ENCODE measurements at regions not wholly inside any gene's neighbourhood (a gene's known extent, or its start where the extent isn't known, plus 50 kb on each side); places are given as distances from the start of the nearest gene placed in this dataset.
"Not testable (repeated sequence)": the region's sequence is repeated elsewhere in the genome, so short reads cannot be mapped to it uniquely, and the experiment has no call there.

- not testable (repeated sequence) for H3K27me3 Mint-ChIP-seq; H3K27me3 ChIP-seq (ENCODE audit: control insufficient read depth, insufficient read depth, low read length); H3K4me1 ChIP-seq (ENCODE audit: control insufficient read depth, insufficient read depth, low read length, poor library complexity, severe bottlenecking); H3K4me3 ChIP-seq (ENCODE audit: low read depth, low read length); ATAC-seq (ENCODE audit: low read depth in 2 of 2); H3K36me3 Mint-ChIP-seq; H3K36me3 ChIP-seq (ENCODE audit: control insufficient read depth, insufficient read depth, low read length); DNase-seq; H3K9me3 ChIP-seq (ENCODE audit: control insufficient read depth in 2 of 2, low read length in 2 of 2); H3K27ac Mint-ChIP-seq; H3K27ac ChIP-seq (ENCODE audit: insufficient read depth, low read length, poor library complexity, severe bottlenecking); H3K4me1 Mint-ChIP-seq; H3K4me3 Mint-ChIP-seq
- peaks cover 1 to 42% (median 10%) of the 10 kb centered on the region in 7 donors for H3K9me3 Mint-ChIP-seq
Observed at GRCh38 chr22:12626894-12627293, 2901.1 kb upstream of the OR11H1 start.

GRCh38 chr22:12629815-12630214 lies 2898.2 kb upstream of the OR11H1 start:
- not testable (repeated sequence) for H3K27ac Mint-ChIP-seq; H3K4me3 ChIP-seq (ENCODE audit: low read depth, low read length); H3K36me3 ChIP-seq (ENCODE audit: control insufficient read depth, insufficient read depth, low read length); H3K4me3 Mint-ChIP-seq; H3K27me3 ChIP-seq (ENCODE audit: control insufficient read depth, insufficient read depth, low read length); DNase-seq; H3K36me3 Mint-ChIP-seq; H3K4me1 Mint-ChIP-seq; H3K27ac ChIP-seq (ENCODE audit: insufficient read depth, low read length, poor library complexity, severe bottlenecking); H3K27me3 Mint-ChIP-seq; ATAC-seq (ENCODE audit: low read depth in 2 of 2); H3K9me3 ChIP-seq (ENCODE audit: control insufficient read depth in 2 of 2, low read length in 2 of 2); H3K4me1 ChIP-seq (ENCODE audit: control insufficient read depth, insufficient read depth, low read length, poor library complexity, severe bottlenecking)
- H3K9me3 Mint-ChIP-seq, result peaks cover 0 to 53% (median 21%) of the 10 kb centered on the region in 7 donors

DNA sequence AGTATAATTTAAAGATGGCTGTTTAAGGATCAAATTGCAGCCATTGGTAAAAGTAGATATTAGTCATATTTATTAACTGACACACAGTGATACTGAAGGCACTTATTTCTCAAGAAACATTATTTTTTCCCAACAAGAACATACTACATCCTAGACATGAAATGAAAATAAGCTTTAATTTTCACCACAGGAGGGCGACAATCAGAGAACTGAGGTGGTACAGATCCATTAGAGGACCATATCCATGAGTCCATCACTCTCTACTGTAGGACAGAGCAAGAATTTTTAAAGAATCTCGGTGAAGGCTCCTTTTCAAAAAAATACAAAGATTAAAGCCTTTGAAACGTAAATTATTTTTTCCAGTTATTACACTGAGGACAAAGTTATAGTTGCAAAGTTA lies 2897.0 kb upstream of the OR11H1 start:
- DNase-seq; ATAC-seq (ENCODE audit: low read depth in 2 of 2); H3K36me3 Mint-ChIP-seq; H3K4me1 Mint-ChIP-seq; H3K4me3 ChIP-seq (ENCODE audit: low read depth, low read length); H3K36me3 ChIP-seq (ENCODE audit: control insufficient read depth, insufficient read depth, low read length); H3K27me3 ChIP-seq (ENCODE audit: control insufficient read depth, insufficient read depth, low read length); H3K27ac ChIP-seq (ENCODE audit: insufficient read depth, low read length, poor library complexity, severe bottlenecking); H3K27ac Mint-ChIP-seq; H3K4me1 ChIP-seq (ENCODE audit: control insufficient read depth, insufficient read depth, low read length, poor library complexity, severe bottlenecking); H3K4me3 Mint-ChIP-seq; H3K27me3 Mint-ChIP-seq: not testable (repeated sequence)
- H3K9me3 ChIP-seq (ENCODE audit: control insufficient read depth in 2 of 2, low read length in 2 of 2), result peaks cover 6 to 11% of the 10 kb centered on the region in 2 experiments
- H3K9me3 Mint-ChIP-seq, result peaks cover 3 to 62% (median 23%) of the 10 kb centered on the region in 7 donors

GRCh38 chr22:12637566-12638166 lies 2890.3 kb upstream of the OR11H1 start:
- H3K9me3 Mint-ChIP-seq, result peaks cover 8 to 57% (median 26%) of the 10 kb centered on the region in 7 donors

GRCh38 chr22:12638319-12638718 lies 2889.7 kb upstream of the OR11H1 start:
- not testable (repeated sequence) for H3K27me3 ChIP-seq (ENCODE audit: control insufficient read depth, insufficient read depth, low read length); ATAC-seq (ENCODE audit: low read depth in 2 of 2); H3K36me3 ChIP-seq (ENCODE audit: control insufficient read depth, insufficient read depth, low read length); H3K27me3 Mint-ChIP-seq; H3K36me3 Mint-ChIP-seq; H3K4me1 Mint-ChIP-seq; H3K27ac Mint-ChIP-seq; H3K4me1 ChIP-seq (ENCODE audit: control insufficient read depth, insufficient read depth, low read length, poor library complexity, severe bottlenecking); H3K9me3 ChIP-seq (ENCODE audit: control insufficient read depth in 2 of 2, low read length in 2 of 2); H3K4me3 ChIP-seq (ENCODE audit: low read depth, low read length); DNase-seq; H3K27ac ChIP-seq (ENCODE audit: insufficient read depth, low read length, poor library complexity, severe bottlenecking); H3K4me3 Mint-ChIP-seq
- peaks cover 8 to 54% (median 26%) of the 10 kb centered on the region in 7 donors for H3K9me3 Mint-ChIP-seq

More at GRCh38 chr22:12637566-12638166, 2890.3 kb upstream of the OR11H1 start:
- H3K4me3 Mint-ChIP-seq; ATAC-seq (ENCODE audit: low read depth in 2 of 2); H3K27me3 Mint-ChIP-seq; H3K36me3 ChIP-seq (ENCODE audit: control insufficient read depth, insufficient read depth, low read length); H3K9me3 ChIP-seq (ENCODE audit: control insufficient read depth in 2 of 2, low read length in 2 of 2); H3K27me3 ChIP-seq (ENCODE audit: control insufficient read depth, insufficient read depth, low read length); H3K4me1 ChIP-seq (ENCODE audit: control insufficient read depth, insufficient read depth, low read length, poor library complexity, severe bottlenecking); H3K27ac Mint-ChIP-seq; H3K4me1 Mint-ChIP-seq; H3K36me3 Mint-ChIP-seq; DNase-seq; H3K4me3 ChIP-seq (ENCODE audit: low read depth, low read length); H3K27ac ChIP-seq (ENCODE audit: insufficient read depth, low read length, poor library complexity, severe bottlenecking): not testable (repeated sequence)
